ENCODE measurements at regions not wholly inside any gene's neighbourhood (a gene's known extent, or its start where the extent isn't known, plus 50 kb on each side); places are given as distances from the start of the nearest gene placed in this dataset.
"Not testable (repeated sequence)": the region's sequence is repeated elsewhere in the genome, so short reads cannot be mapped to it uniquely, and the experiment has no call there.

- no peak for DNase-seq
Observed at GRCh38 chr7:10644849-10645248, 328.8 kb upstream of the PHF14 start.

GRCh38 chr7:10646194-10646593 is 327.5 kb upstream of the PHF14 start:
- no peak for DNase-seq

- no peak for DNase-seq
Observed at GRCh38 chr7:10648289-10648688, 325.4 kb upstream of the PHF14 start.

- DNase-seq, result not testable (repeated sequence)
Observed at GRCh38 chr7:10649120-10649519, 324.6 kb upstream of the PHF14 start.

- DNase-seq, result no peak
Observed at GRCh38 chr7:10655031-10655430, 318.6 kb upstream of the PHF14 start.

GRCh38 chr7:10657201-10657600 is 316.5 kb upstream of the PHF14 start:
- DNase-seq, result no peak

GRCh38 chr7:10657837-10658236 is 315.8 kb upstream of the PHF14 start:
- no peak for DNase-seq

GRCh38 chr7:10662491-10662890 is 311.2 kb upstream of the PHF14 start:
- no peak for DNase-seq

GRCh38 chr7:10662982-10663884 is 310.4 kb upstream of the PHF14 start:
- DNase-seq, result no peak

- DNase-seq, result no peak
Observed at GRCh38 chr7:10672186-10672585, 301.5 kb upstream of the PHF14 start.

GRCh38 chr7:10677211-10677610 is 296.5 kb upstream of the PHF14 start:
- no peak for DNase-seq

GRCh38 chr7:10677668-10678232 is 295.9 kb upstream of the PHF14 start:
- DNase-seq, result no peak

GRCh38 chr7:10684606-10685005 is 289.1 kb upstream of the PHF14 start:
- no peak for DNase-seq

- no peak for DNase-seq
Observed at GRCh38 chr7:10685040-10685439, 288.6 kb upstream of the PHF14 start.

- no peak for DNase-seq
Observed at GRCh38 chr7:10688544-10688943, 285.1 kb upstream of the PHF14 start.

- no peak for DNase-seq
Observed at GRCh38 chr7:10696064-10696463, 277.6 kb upstream of the PHF14 start.

- DNase-seq, result no peak
Observed at GRCh38 chr7:10703059-10703458, 270.6 kb upstream of the PHF14 start.

GRCh38 chr7:10703981-10704380 is 269.7 kb upstream of the PHF14 start:
- no peak for DNase-seq

GRCh38 chr7:10704653-10705052 is 269.0 kb upstream of the PHF14 start:
- DNase-seq, result no peak

- no peak for DNase-seq
Observed at GRCh38 chr7:10706875-10707493, 266.7 kb upstream of the PHF14 start.

- no peak for DNase-seq
Observed at GRCh38 chr7:10707519-10707918, 266.2 kb upstream of the PHF14 start.

- no peak for DNase-seq
Observed at GRCh38 chr7:10708447-10708846, 265.2 kb upstream of the PHF14 start.

GRCh38 chr7:10718768-10719167 is 254.9 kb upstream of the PHF14 start:
- no peak for DNase-seq

- no peak for DNase-seq
Observed at GRCh38 chr7:10720042-10720441, 253.6 kb upstream of the PHF14 start.

Measured in activated CD4-positive, alpha-beta T cell treated with anti-CD3 and anti-CD28 coated beads, Interleukin-2, amount 50 U/mL, for 16 hours (primary cell).